GM12878 (cell line): ENCODE measurements at regions not wholly inside any gene's neighbourhood (a gene's known extent, or its start where the extent isn't known, plus 50 kb on each side); places are given as distances from the start of the nearest gene placed in this dataset.

Source experiments
- ATAC-seq: fragments of 200-7000 bp; cut with Tn5 transposase; 3 replicates; pipeline ENCODE4 v1.9.1; 2020; ENCODE audit warnings: mild to moderate bottlenecking, moderate library complexity
- BruUV-seq: library from RNA; stranded (reverse); fragments of 400-500 nt; replicated peaks from 2 replicates; lab custom pipeline; 2021; lab: Mats Ljungman, UMichigan
- CTCF ChIA-PET: fragments of 300-600 bp; sonication (Branson Sonifier 250); formaldehyde crosslinking; extraction: SDS; loops from one replicate; lab custom pipeline; 2021; ENCODE audit warnings: inconsistent platforms; lab: Yijun Ruan, JAX
- POLR2A ChIA-PET: fragments of 350-600 bp; formaldehyde crosslinking; extraction: SDS; loops from one replicate; lab custom pipeline; 2021; ENCODE audit warnings: inconsistent platforms; lab: Charles Lee
- RAD21 ChIA-PET: fragments of 300-600 bp; sonication (Branson Sonifier 250); formaldehyde crosslinking; loops from one replicate; lab custom pipeline; 2023; ENCODE audit warnings: antibody characterized with exemption; ENCODE audit not compliant: unreplicated experiment; lab: Charles Lee
- SMC1A ChIA-PET: fragments of 300-600 bp; sonication (Branson Sonifier 250); formaldehyde crosslinking; loops from one replicate; lab custom pipeline; 2023; ENCODE audit not compliant: unreplicated experiment, uncharacterized antibody; lab: Charles Lee
- DNase-seq: peaks from one replicate; pipeline ENCODE4 v3.0.0-alpha.2; 2011; ENCODE audit warnings: low read depth, low spot score
- FAIRE-seq: peaks from 3 replicates; lab custom pipeline; 2011; peaks lifted over from hg19 to GRCh38; lab: Jason Lieb, UNC
- H2AFZ ChIP-seq: 2 replicates; pipeline ENCODE4 v1.6.0; 2011; ENCODE audit warnings: low read depth, low read length, control low read depth; ENCODE audit not compliant: control insufficient read depth
- H3K27ac ChIP-seq: 2 replicates; pipeline ENCODE4 v1.5.1; 2011; ENCODE audit warnings: control low read depth; ENCODE audit not compliant: control insufficient read depth, insufficient read depth
- H3K27me3 ChIP-seq, 2 experiments: replicated peaks in 1 of 2; 2 replicates each; pipeline versions ENCODE4 v1.6.0 to v1.6.1; 2011; ENCODE audit warnings: low read length in 1 of 2; ENCODE audit not compliant: control insufficient read depth in 2 of 2, insufficient read depth in 2 of 2
- H3K36me3 ChIP-seq, 2 experiments: 2 replicates each; pipeline ENCODE4 v1.5.1; 2011; ENCODE audit warnings: low read length in 1 of 2; ENCODE audit not compliant: control insufficient read depth in 2 of 2, insufficient read depth in 2 of 2
- H3K4me1 ChIP-seq: 2 replicates; pipeline ENCODE4 v1.6.1; 2011; ENCODE audit warnings: mild to moderate bottlenecking, low read length, moderate library complexity, mixed read lengths; ENCODE audit not compliant: control insufficient read depth, insufficient read depth
- H3K4me2 ChIP-seq: 2 replicates; pipeline ENCODE4 v1.6.0; 2011; ENCODE audit warnings: control low read depth; ENCODE audit not compliant: control insufficient read depth, insufficient read depth
- H3K4me3 ChIP-seq: fragments of 200-600 bp; sonication (generic); 2 replicates; pipeline ENCODE4 v1.5.1; 2016
- H3K79me2 ChIP-seq: 2 replicates; pipeline ENCODE4 v1.6.0; 2011; ENCODE audit warnings: low read length; ENCODE audit not compliant: control insufficient read depth, insufficient read depth
- H3K9ac ChIP-seq: 2 replicates; pipeline ENCODE4 v1.8.0; 2011; ENCODE audit warnings: low read length, control low read depth, mixed read lengths; ENCODE audit not compliant: control insufficient read depth, insufficient read depth
- H3K9me3 ChIP-seq: replicated peaks from 3 replicates; pipeline ENCODE4 v1.5.1; 2011; ENCODE audit warnings: mild to moderate bottlenecking, low read length; ENCODE audit not compliant: control insufficient read depth, insufficient read depth
- H4K20me1 ChIP-seq: 2 replicates; pipeline ENCODE4 v1.6.0; 2011; ENCODE audit not compliant: control insufficient read depth, insufficient read depth
- ATF2 ChIP-seq: IDR thresholded peaks from 2 replicates; pipeline ENCODE4 v1.6.1; 2012; ENCODE audit warnings: low read length, inconsistent platforms
- BRCA1 ChIP-seq: IDR thresholded peaks from 2 replicates; pipeline ENCODE4 v1.6.1; 2011; ENCODE audit warnings: low read depth, low read length, improper control_type of control experiment
- JUNB ChIP-seq: IDR thresholded peaks from 2 replicates; pipeline ENCODE4 v1.6.1; 2016; ENCODE audit warnings: antibody characterized with exemption, mild to moderate bottlenecking
- RBBP5 ChIP-seq: fragments of 200-600 bp; sonication (generic); conservative IDR thresholded peaks from 2 replicates; pipeline ENCODE4 v1.6.1; 2016
- REST ChIP-seq: IDR thresholded peaks from 2 replicates; pipeline ENCODE4 v1.6.1; 2012; ENCODE audit warnings: mild to moderate bottlenecking, low read depth, low read length
- ZBTB11 ChIP-seq: fragments of 450-650 bp; formaldehyde crosslinking; IDR thresholded peaks from 2 replicates; pipeline ENCODE4 v1.5.0; 2022; ENCODE audit warnings: mild to moderate bottlenecking, missing genetic modification characterization
- ZNF24 ChIP-seq: fragments of 450-650 bp; IDR thresholded peaks from 2 replicates; pipeline ENCODE4 v1.6.1; 2017; ENCODE audit warnings: antibody characterized with exemption, mild to moderate bottlenecking
- ZNF384 ChIP-seq: IDR thresholded peaks from 2 replicates; pipeline ENCODE4 v1.6.1; 2012; ENCODE audit warnings: low read depth, mild to moderate bottlenecking, low read length, improper control_type of control experiment, borderline replicate concordance
- ZNF622 ChIP-seq: fragments of 450-650 bp; IDR thresholded peaks from 2 replicates; pipeline ENCODE4 v1.6.1; 2017; ENCODE audit warnings: mild to moderate bottlenecking, inconsistent platforms
- ZSCAN29 ChIP-seq: fragments of 450-650 bp; IDR thresholded peaks from 2 replicates; pipeline ENCODE4 v1.6.1; 2017; ENCODE audit warnings: mild to moderate bottlenecking, moderate library complexity
- ZZZ3 ChIP-seq: IDR thresholded peaks from 2 replicates; pipeline ENCODE4 v1.6.1; 2011; ENCODE audit warnings: low read depth; ENCODE audit not compliant: control insufficient read depth, insufficient read length
- WGBS: methylation state at CpG from one replicate; pipeline ENCODE4 v1.1.6; 2016; ENCODE audit warnings: low lambda C conversion rate; ENCODE audit not compliant: insufficient replicate concordance, insufficient coverage; ENCODE audit errors: missing lambda C conversion rate; 5-methylcytosine and 5-hydroxymethylcytosine counted together
- in situ Hi-C: fragments of 300-500 bp; cut with MboI; formaldehyde crosslinking; loops from 9 replicates; pipeline ENCODE4 v1.14.3; 2018; ENCODE audit warnings: mixed read lengths
- intact Hi-C: fragments of 100-400 bp; cut with micrococcal nuclease; formaldehyde crosslinking; loops from one replicate; pipeline ENCODE4 v1.14.2; 2022; ENCODE audit not compliant: unreplicated experiment

- Histone ChIP-seq H3K4me3 (no peak overlapping the region), H3K79me2 (no peaks in the 10 kb centered on the region), H3K4me1 (no peaks in the 10 kb centered on the region), H3K27ac (no peak overlapping the region), H3K9me3 (no peaks in the 10 kb centered on the region), H3K27me3 (no peaks in the 10 kb centered on the region), H2AFZ (no peak overlapping the region), H3K36me3 (no peaks in the 10 kb centered on the region), H3K9ac (no peak overlapping the region), H3K4me2 (no peak overlapping the region), H4K20me1 (no peaks in the 10 kb centered on the region)
- ChIA-PET RAD21 (no interaction called here), CTCF (no interaction called here), POLR2A (no interaction called here), SMC1A (no interaction called here)
- no peak for ATAC-seq
- FAIRE-seq = no peak
- in situ Hi-C loops (no loop called here), intact Hi-C loops (no loop called here)
- TF ChIP-seq ZNF622 (no peak), RBBP5 (no peak)
- DNase-seq = no peak
- no TSS peak for BruUV-seq
- 61% methylated on average over 5 of the region's 5 CpGs for WGBS
Observed at GRCh38 chr6:166719019-166719418, 92.0 kb upstream of the RPS6KA2 start.

GRCh38 chr6:166718516-166718915 is 91.5 kb upstream of the RPS6KA2 start:
- FAIRE-seq (no peak), ATAC-seq (no peak), DNase-seq (no peak)
- ChIA-PET CTCF (no interaction called here), POLR2A (no interaction called here), RAD21 (no interaction called here), SMC1A (no interaction called here)
- H2AFZ ChIP-seq = no peak overlapping the region
- no peaks in the 10 kb centered on the region for H3K36me3 ChIP-seq
- in situ Hi-C loops (no loop called here), intact Hi-C loops (no loop called here)
- no peak overlapping the region for H3K27ac ChIP-seq
- no peaks in the 10 kb centered on the region for H4K20me1 ChIP-seq
- no peaks in the 10 kb centered on the region for H3K4me1 ChIP-seq
- no peak for TF ChIP-seq ATF2
- no peak for TF ChIP-seq ZZZ3
- no peak for TF ChIP-seq ZNF24
- TF ChIP-seq REST = no peak
- no peak for TF ChIP-seq ZSCAN29
- TF ChIP-seq JUNB = no peak
- TF ChIP-seq ZNF384 = no peak
- TF ChIP-seq ZBTB11 (CRISPR knock-in tag) = no peak
- no peak for TF ChIP-seq BRCA1
- no peaks in the 10 kb centered on the region for H3K27me3 ChIP-seq
- 14% methylated on average over 8 of the region's 8 CpGs for WGBS
- H3K9ac ChIP-seq = no peak overlapping the region
- H3K79me2 ChIP-seq = no peaks in the 10 kb centered on the region
- BruUV-seq = no TSS peak
- no peak overlapping the region for H3K4me2 ChIP-seq
- H3K9me3 ChIP-seq = no peaks in the 10 kb centered on the region
- no peak overlapping the region for H3K4me3 ChIP-seq
